ENCODE measurements at regions not wholly inside any gene's neighbourhood (a gene's known extent, or its start where the extent isn't known, plus 50 kb on each side); places are given as distances from the start of the nearest gene placed in this dataset.

DNA sequence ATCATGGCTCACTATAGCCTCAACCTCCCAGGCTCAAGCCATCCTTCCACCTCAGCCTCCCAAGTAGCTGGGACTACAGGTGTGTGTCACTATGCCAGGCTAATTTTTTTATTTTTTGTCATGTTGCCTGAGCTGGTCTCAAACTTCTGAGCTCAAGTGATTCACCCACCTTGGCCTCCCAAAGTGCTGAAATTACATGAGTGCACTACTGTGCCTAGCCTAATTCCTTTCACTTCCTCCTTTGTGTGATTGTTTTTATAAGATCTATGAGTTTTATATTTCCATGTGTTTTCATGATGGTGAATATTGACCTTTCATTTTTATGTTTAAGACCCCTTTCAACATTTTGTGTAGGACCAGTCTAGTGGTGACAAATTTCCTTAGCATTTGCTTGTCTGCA, 55.2 kb upstream of the IL12B start:
- DNase-seq, result no peak

DNA sequence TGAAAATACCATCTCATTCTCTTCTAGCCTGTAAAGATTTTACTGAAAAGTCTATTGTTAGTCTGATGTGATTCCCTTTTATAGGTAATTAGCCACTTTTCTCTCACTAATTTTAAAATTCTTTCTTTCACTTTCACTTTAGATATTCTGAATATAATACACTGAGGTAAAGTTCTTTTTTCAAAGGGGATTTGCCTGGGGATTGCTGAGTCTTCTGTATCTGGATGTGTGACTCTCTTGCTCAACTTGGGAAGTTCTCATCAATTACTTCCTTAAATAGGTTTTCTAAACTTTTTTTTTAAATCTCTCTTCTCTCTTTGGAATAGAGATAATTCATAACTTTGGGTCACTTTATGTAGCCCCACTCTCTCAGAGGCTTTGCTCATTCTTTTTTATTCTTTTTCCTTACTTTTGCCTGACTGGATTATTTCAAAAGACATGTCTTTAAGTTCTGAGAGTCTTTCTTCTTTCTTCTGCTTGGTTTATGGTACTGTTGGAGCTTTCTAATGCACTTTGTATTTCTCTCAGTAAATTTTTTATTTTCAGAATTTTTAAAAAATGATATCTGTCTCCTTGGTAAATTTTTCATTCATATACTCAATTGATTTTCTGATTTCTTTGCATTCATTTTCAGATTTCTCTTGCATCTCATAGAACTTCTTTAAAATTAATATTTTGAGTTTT, 55.9 kb upstream of the IL12B start:
- DNase-seq, result no peak

DNA sequence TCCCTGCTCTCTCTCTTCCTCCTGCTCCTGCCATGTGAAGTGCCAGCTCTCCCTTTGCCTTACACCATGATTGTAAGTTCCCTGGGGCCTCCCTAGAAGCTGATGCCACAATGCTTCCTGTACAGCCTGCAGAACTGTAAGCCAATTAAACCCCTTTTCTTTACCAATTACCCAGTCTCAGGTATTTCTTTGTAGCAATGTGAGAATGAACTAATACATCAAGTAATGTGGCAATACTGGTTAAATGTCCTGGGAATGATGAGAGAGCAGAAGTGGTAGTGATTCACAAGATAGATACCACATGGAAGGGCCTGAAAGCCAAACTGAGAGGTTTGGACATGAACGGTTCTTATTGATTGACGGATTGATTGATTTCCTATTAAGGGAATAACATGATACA, 62.6 kb upstream of the IL12B start:
- DNase-seq, result no peak

DNA sequence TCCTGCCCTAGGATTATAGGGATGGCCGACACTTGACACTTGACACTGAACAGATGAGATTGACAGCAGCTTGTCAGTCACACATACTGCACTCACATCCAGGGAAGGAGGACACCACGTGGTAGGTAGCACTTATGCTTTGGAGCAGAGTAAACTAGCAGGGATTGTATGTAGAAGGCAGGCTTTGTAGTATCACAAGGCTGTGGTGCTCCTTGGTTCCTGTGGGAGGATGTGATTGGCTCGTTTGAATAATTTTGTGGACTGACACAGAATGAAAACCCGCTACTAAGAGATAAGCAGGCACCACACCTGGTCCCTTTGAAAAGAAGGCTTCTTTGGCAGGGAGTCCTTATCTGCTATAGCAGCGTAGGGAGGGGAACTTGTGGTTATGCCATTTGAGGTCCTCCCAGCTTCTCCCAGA, 63.6 kb upstream of the IL12B start:
- no peak for DNase-seq

DNA sequence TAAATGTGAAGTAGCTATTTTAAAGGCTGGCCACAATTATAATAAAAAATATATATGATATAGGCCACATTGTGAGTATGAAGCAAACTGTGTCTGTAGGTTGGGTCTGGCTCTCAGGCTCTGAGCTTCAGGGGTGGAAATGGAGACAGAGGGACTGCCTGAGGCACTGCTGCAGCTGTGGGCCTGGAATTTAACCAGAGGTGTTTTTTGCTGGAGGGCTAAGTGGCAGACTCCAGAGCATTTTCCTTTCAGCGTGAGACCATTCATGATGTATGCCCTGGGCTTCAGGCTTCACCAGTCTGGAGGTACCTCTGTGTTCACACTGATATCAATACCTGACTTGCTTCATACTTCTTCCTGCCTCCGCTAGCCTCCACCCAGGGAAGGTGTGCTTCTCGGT, 64.9 kb upstream of the IL12B start:
- DNase-seq, result no peak

DNA sequence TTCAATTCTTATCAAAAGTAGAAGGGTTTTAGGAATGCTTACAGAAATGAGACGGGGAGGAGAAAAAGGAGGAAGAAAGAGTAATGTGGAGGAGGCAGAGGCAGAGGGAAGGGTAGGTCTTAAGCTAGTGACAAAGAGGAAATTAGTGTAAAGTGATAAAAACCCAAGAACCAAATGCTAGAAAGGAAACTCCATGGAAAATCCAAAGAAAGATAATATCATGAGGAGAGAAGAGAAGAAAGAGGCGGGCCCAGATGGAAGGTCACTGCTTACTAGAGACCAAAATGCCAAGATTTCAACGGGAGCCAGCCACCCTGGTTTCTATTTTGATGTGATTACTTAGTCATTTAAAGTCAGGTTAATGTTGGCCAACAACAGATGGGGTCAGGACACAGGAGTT, 68.6 kb upstream of the IL12B start:
- DNase-seq, result no peak

DNA sequence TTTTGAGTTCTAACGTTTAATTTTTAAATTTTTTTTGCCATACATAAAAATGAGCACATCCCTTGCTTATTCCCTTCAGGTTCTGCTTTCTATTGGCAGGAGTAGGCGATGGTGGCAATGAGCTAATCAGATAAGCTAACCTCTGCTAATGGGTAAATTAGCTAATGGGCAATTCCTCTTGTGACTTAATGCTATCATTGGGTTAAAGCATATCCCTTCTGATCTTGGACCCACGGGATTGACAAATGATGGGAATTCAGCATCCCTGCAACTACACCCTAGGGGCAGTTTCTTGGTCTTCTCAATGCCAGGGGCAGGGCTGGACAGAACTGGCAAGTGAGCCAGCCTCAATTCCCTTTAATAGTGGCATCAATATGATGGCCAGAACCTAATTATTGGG, 70.2 kb upstream of the IL12B start:
- DNase-seq, result no peak

DNA sequence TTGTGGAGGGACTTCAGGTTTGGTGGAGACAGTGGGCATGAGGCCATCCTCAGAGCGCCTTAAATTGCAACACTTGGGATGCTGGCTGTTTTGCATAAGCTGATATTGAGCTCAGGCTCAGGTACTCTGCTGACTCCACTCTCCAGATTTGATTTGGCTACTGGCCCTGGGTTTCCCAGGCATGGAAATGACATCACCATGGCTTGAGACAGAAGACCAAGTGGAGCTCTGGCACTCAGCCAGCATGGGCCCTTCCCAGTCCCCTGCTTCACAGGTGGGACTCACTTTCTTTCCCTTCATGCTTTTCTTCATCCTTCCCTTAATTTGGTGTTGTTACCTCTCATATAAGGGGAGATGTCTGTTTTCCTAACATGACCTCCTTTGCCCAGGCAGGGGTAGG, 72.0 kb upstream of the IL12B start:
- no peak for DNase-seq

DNA sequence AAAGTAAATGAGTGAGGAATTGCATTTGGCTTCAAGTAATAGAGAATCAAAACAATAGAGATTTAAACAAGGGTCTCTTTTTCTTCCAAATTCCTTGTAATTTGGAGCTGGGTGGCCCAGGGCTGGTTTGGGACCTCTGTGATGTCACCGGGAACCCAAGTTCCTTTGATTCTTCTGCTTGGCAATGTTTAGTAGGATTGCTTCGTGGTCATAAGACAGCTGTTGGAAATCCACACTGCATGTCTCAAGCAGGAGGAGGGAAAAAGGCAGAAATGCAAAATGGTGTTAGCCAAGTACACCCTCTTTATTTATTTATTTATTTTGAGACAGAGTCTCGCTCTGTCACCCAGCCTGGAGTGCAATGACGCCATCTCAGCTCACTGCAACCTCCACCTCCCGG, 72.6 kb upstream of the IL12B start:
- no peak for DNase-seq

DNA sequence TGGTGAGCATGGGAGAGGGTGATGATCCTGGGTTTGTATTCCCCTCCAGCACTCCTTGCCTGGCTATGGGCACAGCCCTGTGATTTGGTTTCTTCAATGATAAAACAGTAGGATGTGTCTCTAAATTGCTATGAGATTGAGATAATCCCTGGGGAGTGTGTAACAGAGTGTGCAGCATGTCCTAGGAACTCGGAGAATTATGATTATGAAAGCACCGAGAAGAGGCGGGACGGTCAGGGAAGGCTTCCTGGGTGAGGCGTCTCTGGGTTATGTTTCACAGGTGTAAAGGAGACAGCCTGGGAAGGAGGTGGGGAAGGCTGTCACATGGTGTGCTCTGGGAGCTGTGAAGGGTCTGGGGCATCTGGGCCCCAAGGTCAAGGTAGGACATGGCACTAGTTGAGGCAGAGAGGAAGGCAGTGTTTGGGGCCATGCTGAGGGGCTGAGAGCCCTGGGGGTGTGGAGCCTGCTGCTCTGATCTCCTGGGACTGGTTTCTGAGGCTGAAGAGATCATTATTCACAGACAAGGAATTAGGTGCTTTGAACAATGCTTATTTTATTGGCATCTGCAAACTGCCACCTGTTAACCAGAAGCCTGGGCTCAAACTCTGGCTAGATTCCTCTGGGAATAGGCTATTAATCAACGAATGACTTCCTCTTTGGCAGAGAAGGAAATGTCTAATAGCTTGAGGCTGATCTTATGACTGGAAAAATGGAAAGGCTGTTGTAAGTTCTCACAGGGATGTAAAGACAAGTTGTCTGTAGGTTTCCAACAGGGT, 73.8 kb upstream of the IL12B start:
- no peak for DNase-seq

DNA sequence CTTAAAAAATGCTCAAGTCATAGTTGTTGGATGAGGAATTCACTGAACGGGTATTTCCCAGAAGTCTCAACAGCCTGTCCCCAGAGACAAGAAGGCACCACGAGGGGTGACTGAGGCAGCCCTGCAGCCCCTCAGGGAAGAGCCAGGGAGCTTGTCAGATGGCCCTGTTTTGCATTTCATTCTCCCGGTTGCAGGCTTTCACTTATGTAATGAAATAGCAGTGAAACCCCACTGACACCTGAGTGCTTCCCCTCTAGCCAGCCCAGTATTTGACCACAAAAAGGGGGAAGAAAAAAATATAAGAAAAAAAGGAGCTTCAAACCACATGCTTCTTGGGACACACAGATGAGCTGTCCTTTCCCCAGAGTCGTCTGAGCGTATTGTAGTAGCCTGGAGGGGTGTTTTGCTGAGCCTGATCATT, 75.3 kb upstream of the IL12B start:
- peak in 1 of 2 experiments; percentile 2 for DNase-seq

DNA sequence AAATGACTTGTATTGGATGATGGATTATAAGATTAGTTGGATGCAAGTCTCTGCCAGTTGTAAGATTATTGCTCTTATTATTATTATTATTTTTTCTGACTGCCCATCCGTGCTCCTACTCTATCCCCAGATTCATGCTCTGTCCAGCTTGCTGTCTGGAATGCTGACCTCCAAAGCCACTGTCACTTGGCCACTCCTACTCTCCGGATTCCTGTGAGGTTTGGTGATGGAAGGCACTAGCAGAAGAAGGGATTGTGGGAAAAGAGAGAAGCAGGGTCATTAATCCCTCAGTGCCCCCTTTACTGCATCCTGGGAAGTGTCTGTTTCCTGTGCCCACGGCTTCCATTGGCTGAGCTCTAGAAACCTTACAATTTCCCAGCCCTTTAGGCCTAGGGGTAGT, 76.3 kb upstream of the IL12B start:
- no peak for DNase-seq

DNA sequence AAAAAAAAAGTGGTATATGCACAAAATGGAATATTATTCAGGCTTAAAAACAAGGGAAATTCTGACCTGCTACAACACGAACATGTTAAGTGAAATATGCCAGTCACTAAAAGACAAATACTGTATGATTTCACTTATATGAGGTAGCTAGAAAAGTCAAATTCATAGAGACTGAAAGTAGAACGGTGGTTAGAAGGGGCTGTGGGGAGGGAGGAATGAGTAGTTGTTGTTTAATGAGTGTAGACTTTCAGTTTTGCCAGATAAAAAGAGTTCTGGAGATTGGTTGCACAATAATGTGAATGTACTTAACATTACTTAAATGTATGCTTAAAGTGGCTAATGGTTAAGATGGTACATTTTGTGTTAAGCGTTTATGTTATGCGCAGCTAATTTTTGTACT, 79.5 kb upstream of the IL12B start:
- no peak for DNase-seq

DNA sequence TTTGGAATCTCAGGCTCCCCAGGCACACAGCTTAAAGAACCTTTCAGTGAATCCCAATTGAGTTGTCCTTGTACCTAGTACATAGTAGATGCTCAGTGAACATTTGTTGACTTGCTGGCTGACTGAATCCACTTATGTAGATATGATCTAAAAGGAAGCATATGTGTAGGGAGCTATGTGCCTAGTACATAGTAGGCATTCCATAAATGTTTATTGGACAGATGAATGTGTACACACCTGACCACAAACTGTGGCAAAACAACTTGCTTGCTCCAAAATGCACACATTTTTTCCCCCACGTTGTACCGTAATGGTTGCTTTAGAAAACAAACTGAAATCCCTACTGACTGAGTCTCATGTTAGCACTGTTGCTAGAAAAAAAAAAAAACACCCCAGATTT, 80.2 kb upstream of the IL12B start:
- DNase-seq, result no peak

DNA sequence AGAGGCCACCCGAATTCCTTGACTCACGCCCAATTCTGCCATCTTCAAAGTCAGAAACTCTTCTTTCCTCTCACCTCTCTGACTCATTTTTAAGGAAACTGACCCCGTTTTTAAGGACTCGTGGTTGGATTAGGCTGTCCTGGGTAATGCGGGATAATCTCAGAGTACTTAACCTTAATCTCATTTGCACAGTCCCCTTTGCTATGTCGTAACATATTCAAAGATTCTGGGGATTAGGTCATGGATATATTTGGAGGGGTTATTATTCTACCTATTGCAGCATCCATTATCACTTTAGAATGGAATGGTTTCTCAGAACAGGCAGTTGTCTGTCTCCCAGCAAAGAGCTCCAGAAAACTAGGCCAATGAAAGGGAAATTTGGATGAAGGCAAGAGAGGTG, 80.8 kb upstream of the IL12B start:
- DNase-seq, result no peak

DNA sequence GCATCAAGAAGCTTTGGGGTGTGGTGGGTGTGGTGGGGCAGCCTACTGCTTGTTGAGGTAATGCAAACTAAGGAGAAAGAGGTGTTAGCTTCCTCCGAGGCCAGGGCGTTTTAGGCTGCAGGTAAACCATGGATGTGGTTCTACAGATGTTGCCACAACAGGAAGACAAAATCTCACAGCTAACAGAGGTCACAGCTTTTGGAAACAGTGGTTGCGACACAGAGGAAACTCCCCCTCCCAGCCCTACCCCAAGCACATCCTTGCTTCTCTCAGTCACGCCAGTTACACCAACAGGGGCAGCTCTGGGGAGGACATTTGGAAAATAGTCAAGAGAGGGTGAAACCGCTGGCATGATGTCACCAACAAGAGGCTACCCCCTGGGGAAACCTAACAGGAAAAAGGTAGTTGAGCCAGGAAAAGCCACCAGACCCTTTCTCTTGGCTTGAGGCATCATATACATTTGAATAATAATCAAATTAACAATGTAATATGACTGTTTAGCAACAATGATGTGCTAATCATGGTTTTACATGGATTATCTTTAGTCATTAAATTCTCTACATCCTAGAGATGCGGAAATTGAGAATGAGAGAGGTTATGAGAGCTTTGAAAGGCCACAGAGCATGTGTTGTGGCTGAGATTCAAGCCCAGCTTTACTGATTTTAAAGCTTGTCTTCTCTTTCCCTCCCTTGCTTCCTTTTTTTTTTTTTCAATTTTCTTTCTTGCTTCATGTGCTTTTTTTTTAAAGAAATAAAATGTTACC, 82.2 kb upstream of the IL12B start:
- peak; percentile 60 to 70 for DNase-seq

DNA sequence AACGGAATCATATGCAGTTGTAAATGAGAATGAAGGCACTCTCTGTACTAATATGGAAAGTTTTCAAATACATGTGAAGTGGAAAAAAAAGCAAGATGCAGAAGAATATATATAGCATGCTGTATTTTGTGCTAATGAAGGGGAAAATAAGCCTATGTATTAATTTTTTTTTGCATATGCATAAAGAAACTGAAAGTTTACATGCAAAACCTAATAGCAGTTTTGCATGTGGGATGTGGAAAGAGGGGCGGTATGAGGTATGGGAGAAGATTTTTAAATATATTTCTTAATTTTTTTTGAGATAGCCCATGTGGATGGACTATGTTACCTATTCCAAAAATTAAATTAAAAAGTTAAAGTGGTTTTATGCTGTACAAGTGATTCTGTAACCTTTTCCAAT, 83.7 kb upstream of the IL12B start:
- no peak for DNase-seq

DNA sequence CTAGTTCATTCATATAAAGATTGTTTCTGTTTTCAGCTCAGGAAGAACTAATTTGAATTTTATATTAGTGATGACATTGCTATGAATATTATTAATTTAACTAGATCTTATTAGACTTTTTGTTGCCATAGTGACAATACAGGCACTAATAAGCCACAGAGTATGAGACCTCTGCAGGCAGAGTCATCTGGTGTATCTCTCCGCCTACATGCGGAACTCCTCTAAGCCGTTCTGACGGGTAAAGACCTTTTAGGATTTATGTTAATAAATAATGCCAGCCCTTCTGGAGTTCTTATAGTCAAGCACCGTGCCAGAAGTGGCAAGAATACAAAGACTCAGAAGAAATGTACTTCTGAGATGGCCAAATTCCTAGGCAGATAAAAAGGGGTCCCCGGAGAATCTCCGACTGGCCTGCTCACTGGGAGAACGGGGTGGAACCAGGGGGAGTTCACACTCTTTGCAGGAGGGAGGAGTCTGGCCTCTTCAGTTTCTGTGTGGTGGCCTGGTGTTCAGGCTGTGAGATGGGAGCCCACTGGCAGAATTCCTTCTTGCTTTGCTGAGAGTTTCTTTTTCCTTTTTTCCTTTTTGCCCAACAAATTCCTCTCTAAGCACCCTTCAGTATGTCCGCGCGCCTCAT, 85.1 kb upstream of the IL12B start:
- no peak for DNase-seq

DNA sequence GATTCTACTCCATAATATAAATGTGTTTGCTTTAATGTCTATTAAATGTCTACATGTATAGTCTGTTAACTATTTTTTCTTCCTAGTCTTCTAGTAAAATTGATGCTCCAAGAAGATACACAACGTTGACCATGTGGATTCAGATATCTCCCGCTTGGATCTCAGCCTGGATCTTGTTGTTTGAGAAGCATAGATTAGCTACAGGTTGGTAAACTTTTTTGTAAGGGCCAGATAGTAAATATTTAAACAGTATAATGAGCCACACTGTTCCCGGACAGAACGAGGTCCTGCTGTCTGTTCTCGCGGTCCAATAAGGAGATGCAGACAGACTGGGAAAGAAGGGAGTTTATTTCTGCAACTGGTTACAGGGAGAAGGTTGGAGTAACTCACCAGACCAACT, 86.2 kb upstream of the IL12B start:
- DNase-seq, result no peak

DNA sequence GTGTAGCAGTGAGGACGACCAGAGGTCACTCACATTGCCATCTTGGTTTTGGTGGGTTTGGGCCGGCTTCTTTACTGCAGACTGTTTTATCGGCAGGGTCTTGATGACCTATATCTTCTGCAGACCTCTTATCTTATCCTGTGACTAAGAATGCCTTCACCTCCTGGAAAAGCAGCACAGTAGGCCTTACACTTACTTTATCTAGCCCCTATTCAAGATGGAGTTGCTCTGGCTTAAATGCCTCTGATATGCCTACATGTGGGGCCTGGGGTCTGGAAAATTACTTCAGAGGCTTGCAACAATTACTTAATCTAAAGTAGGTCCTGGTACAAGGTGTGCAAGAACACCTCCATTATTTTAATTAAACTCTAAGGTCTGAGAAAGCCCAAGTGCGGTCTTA, 86.9 kb upstream of the IL12B start:
- no peak for DNase-seq

DNA sequence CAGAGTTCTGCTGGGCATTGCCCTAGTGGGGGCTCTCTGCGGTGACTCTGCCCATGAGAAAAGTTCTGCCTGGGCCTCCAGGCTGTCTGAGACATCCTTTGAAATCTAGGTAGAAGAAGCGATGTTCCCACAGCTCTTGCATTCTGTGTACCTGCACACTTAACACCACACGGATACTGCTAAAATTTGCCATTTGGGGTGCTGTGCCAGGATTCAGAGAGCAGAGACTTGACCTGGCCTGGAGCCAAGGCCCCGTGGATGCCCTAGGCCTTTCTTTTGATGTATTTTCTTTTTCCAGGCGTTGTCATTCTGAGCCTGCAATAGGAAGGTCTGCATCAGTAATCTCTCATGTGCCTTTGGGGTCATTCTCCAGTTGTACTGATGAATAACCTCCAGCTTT, 89.3 kb upstream of the IL12B start:
- DNase-seq, result no peak

DNA sequence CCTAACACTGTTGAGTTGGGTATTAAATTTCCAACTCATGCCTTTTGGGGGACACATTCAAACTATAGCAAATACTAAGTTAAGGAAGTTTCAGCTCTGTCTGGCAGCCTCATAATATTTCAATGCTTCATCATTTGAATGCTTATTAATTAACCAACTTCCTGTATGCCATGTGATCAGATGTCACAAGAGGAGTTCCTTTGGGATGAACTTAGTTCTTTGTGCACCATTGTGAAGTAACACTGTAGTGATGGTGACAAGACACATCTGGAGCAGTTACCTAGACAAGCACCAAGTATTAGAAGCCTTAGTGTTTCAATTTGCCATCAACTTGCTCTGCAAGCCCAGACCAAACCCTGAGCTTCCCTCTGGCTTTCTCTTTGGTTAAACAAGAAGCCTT, 90.7 kb upstream of the IL12B start:
- DNase-seq, result no peak

DNA sequence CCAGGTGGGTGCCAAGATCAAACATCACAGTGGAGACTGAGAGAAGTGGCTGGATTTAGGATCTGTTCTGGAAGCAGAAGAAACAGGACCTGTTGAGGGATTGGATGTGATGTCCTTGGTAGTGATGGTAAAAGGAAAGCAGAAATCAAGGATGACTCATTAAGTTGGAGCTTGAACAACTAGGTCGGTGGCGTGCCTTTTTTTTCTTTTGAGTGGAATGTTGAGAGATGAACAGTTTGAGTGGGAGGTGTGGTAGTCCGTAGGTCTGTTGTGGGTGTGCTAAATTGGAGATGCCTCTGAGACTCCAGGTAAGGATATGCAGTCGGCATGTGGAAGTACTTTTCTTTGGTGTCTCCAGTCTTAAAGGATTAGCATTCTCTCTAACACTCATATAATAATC, 92.1 kb upstream of the IL12B start:
- DNase-seq, result no peak

DNA sequence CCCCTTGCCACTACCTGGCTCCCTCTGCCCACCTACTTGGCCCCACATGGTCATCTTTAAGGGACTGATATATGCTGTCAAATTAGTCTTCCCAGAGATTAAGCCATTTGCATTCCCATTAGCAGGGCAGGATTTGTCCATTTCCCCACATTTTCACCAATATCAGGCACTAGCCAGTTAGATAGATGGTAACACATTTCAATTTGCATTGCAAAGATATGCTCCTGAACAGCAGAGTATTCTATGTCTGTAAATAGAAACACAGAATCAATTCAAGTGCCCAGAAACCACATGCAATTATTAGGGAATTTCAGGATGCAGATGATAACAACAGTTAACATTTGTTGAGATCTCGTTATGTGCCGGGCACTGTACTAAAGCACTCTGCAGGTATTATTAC, 92.6 kb upstream of the IL12B start:
- DNase-seq, result no peak
